OCI-LY7 (cell line): ENCODE measurements at regions not wholly inside any gene's neighbourhood (a gene's known extent, or its start where the extent isn't known, plus 50 kb on each side); places are given as distances from the start of the nearest gene placed in this dataset.

Experiments
- BruUV-seq: library from RNA; stranded (reverse); fragments of 400-500 nt; replicated peaks from 2 replicates; lab custom pipeline; 2021; lab: Mats Ljungman, UMichigan
- CTCF ChIA-PET: fragments of 300-600 bp; sonication (Branson Sonifier 250); formaldehyde crosslinking; loops from one replicate; lab custom pipeline; 2022; ENCODE audit warnings: antibody characterized with exemption; ENCODE audit not compliant: unreplicated experiment; lab: Charles Lee
- POLR2A ChIA-PET: fragments of 300-600 bp; sonication (Branson Sonifier 250); formaldehyde crosslinking; loops from one replicate; lab custom pipeline; 2022; ENCODE audit warnings: antibody characterized with exemption; lab: Charles Lee
- DNase-seq: peaks from one replicate; pipeline ENCODE4 v3.0.0-alpha.2; 2015; ENCODE audit warnings: low spot score
- H2AFZ ChIP-seq: fragments of 200-600 bp; sonication (generic), shearing (Covaris generic); 2 replicates; pipeline ENCODE4 v1.6.1; 2014; ENCODE audit warnings: mild to moderate bottlenecking, antibody characterized with exemption, low read length, moderate library complexity
- H3K27ac ChIP-seq: fragments of 200-600 bp; sonication (generic); 2 replicates; pipeline ENCODE4 v1.5.1; 2014; ENCODE audit warnings: mixed run types, low read depth, mild to moderate bottlenecking, moderate library complexity, low read length, inconsistent platforms; ENCODE audit not compliant: poor library complexity, severe bottlenecking
- H3K36me3 ChIP-seq: fragments of 200-600 bp; sonication (generic); 2 replicates; pipeline ENCODE4 v1.6.1; 2014; ENCODE audit warnings: mild to moderate bottlenecking, antibody characterized with exemption, low read length, moderate library complexity, mixed read lengths; ENCODE audit not compliant: insufficient read depth
- H3K4me1 ChIP-seq: fragments of 200-600 bp; sonication (generic); 2 replicates; pipeline ENCODE4 v1.5.1; 2014; ENCODE audit warnings: mild to moderate bottlenecking, low read length; ENCODE audit not compliant: insufficient read depth, poor library complexity, severe bottlenecking
- H3K4me2 ChIP-seq: fragments of 200-600 bp; sonication (generic); 2 replicates; pipeline ENCODE4 v1.6.1; 2014; ENCODE audit warnings: mild to moderate bottlenecking, low read length
- H3K4me3 ChIP-seq: fragments of 200-600 bp; sonication (generic); 2 replicates; pipeline ENCODE4 v1.5.1; 2014; ENCODE audit warnings: mild to moderate bottlenecking, low read depth, low read length; ENCODE audit not compliant: poor library complexity, severe bottlenecking
- H3K79me2 ChIP-seq: fragments of 200-600 bp; sonication (generic); 2 replicates; pipeline ENCODE4 v1.6.1; 2016; ENCODE audit warnings: low read depth, mild to moderate bottlenecking, low read length, moderate library complexity, mixed read lengths; ENCODE audit not compliant: insufficient read depth
- H3K9me2 ChIP-seq: fragments of 200-600 bp; sonication (generic); 2 replicates; pipeline ENCODE4 v1.6.1; 2016; ENCODE audit warnings: mild to moderate bottlenecking, low read length, mixed read lengths; ENCODE audit not compliant: insufficient read depth
- H3K9me3 ChIP-seq: fragments of 200-600 bp; sonication (generic); 2 replicates; pipeline ENCODE4 v1.6.1; 2014; ENCODE audit warnings: mild to moderate bottlenecking, mixed run types, low read length, mixed read lengths
- H4K20me1 ChIP-seq: fragments of 200-600 bp; sonication (generic); 2 replicates; pipeline ENCODE4 v1.6.1; 2014; ENCODE audit warnings: mild to moderate bottlenecking, antibody characterized with exemption, low read length, moderate library complexity, mixed read lengths; ENCODE audit not compliant: insufficient read depth
- EZH2phosphoT487 ChIP-seq: fragments of 200-600 bp; sonication (generic); IDR thresholded peaks from 2 replicates; pipeline ENCODE4 v1.6.1; 2018; ENCODE audit warnings: low read depth, borderline replicate concordance, mild to moderate bottlenecking, mixed run types, antibody characterized with exemption, low read length, moderate library complexity, mixed read lengths
- intact Hi-C: fragments of 100-400 bp; cut with micrococcal nuclease; formaldehyde crosslinking; loops from one replicate; pipeline ENCODE4 v1.10.0; 2022; ENCODE audit not compliant: unreplicated experiment
- TF ChIP-seq, protein P1 (sequence below): fragments of 200-600 bp; sonication (generic); conservative IDR thresholded peaks from 2 replicates; pipeline ENCODE4 v1.5.1; 2014; ENCODE audit warnings: mild to moderate bottlenecking, antibody characterized with exemption, low read length, moderate library complexity, mixed read lengths

DNA sequence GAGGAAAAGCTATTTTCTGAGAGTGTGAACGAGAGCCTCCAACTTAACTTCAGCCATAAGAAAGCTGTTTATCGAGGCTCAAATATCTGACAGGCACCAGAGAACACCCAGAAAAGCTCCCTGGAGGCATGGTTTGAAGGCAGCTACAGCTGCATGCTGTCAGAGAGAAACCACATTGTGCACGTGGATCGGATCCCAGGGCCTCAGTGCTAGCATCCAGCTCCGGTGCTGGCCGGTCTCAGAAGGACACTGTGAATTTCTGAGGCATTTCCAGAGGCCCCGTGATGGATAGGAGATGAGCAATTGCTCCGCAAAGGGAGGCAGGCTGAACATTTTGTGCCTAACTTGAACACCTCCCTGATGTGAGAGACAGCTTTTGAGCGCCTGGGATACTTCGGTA lies 315.7 kb downstream of the FGF9 start:
- no TSS peak for BruUV-seq
- H3K4me1 ChIP-seq, result no peaks in the 10 kb centered on the region
- intact Hi-C loops, result no loop called here

DNA sequence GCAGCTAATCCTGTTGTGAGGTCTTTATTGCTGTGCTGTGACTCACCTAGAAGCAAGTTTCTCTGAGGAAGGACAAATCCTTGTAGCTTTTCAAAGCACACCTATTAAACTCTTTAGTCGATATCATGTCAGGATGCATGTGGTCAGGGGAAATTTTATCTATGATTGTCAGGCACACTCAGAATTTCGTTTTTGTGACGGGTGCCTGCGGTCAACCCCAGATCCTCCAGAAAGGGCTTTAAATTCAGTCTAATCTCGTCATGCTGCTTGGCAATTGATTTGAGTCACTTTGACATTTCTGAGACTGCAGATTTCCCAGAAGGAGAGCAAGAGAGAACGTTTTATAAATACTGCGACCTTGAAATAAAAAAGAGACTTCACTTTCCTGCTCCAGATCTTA lies 316.9 kb downstream of the FGF9 start:
- H2AFZ ChIP-seq, result no peak overlapping the region
- intact Hi-C loops, result no loop called here
- CTCF ChIA-PET, result no interaction called here
- H3K36me3 ChIP-seq, result no peaks in the 10 kb centered on the region
- POLR2A ChIA-PET, result interaction anchor here (0.7 kb wide), 1 partner anchor 12 kb away, joined by 3 read pairs; no protein-coding TSS in a partner anchor
- H3K4me2 ChIP-seq, result no peak overlapping the region
- no peaks in the 10 kb centered on the region for H3K9me3 ChIP-seq
- no peak for DNase-seq
- BruUV-seq, result no TSS peak
- TF ChIP-seq, protein P1, sequence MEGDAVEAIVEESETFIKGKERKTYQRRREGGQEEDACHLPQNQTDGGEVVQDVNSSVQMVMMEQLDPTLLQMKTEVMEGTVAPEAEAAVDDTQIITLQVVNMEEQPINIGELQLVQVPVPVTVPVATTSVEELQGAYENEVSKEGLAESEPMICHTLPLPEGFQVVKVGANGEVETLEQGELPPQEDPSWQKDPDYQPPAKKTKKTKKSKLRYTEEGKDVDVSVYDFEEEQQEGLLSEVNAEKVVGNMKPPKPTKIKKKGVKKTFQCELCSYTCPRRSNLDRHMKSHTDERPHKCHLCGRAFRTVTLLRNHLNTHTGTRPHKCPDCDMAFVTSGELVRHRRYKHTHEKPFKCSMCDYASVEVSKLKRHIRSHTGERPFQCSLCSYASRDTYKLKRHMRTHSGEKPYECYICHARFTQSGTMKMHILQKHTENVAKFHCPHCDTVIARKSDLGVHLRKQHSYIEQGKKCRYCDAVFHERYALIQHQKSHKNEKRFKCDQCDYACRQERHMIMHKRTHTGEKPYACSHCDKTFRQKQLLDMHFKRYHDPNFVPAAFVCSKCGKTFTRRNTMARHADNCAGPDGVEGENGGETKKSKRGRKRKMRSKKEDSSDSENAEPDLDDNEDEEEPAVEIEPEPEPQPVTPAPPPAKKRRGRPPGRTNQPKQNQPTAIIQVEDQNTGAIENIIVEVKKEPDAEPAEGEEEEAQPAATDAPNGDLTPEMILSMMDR, result no peak
- TF ChIP-seq EZH2phosphoT487, result no peak
- H3K4me3 ChIP-seq, result no peak overlapping the region
- no peaks in the 10 kb centered on the region for H3K4me1 ChIP-seq
- no peaks in the 10 kb centered on the region for H4K20me1 ChIP-seq
- H3K9me2 ChIP-seq, result no peaks in the 10 kb centered on the region
- no peaks in the 10 kb centered on the region for H3K79me2 ChIP-seq
- H3K27ac ChIP-seq, result no peak overlapping the region

More for the DNA sequence above, 315.7 kb downstream of the FGF9 start:
- POLR2A ChIA-PET, result interaction anchor here (0.6 kb wide), 1 partner anchor 142 kb away, joined by 3 read pairs; no protein-coding TSS in a partner anchor
- no peaks in the 10 kb centered on the region for H3K79me2 ChIP-seq
- CTCF ChIA-PET, result no interaction called here
- no peak overlapping the region for H3K4me3 ChIP-seq
- DNase-seq, result no peak
- H2AFZ ChIP-seq, result no peak overlapping the region
- TF ChIP-seq EZH2phosphoT487, result no peak
- TF ChIP-seq, protein P1, result no peak
- no peak overlapping the region for H3K4me2 ChIP-seq
- H3K9me2 ChIP-seq, result no peaks in the 10 kb centered on the region
- no peaks in the 10 kb centered on the region for H3K9me3 ChIP-seq
- H3K36me3 ChIP-seq, result no peaks in the 10 kb centered on the region
- no peaks in the 10 kb centered on the region for H4K20me1 ChIP-seq
- H3K27ac ChIP-seq, result no peak overlapping the region

DNA sequence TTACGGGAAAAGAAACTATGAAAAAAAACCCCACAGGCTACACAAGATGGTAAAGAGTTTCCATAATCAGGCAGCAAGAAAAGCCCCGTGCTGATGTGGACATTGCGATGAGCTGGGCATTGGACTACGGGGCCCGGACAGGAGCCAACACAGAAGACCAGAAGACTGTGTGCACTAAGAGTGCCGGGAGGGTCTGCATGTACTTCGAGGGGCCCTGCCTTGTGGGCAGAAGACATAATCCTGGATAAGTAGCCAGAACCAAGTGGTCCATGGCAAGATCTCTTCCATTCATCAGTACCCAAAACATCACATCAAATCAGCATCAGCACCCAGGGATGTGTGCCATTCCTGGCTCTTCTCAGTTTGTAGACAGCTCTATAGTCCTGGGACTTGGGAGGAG lies 317.8 kb downstream of the FGF9 start:
- Histone ChIP-seq H4K20me1 (no peaks in the 10 kb centered on the region), H2AFZ (no peak overlapping the region), H3K27ac (no peak overlapping the region), H3K9me2 (no peaks in the 10 kb centered on the region), H3K4me1 (no peaks in the 10 kb centered on the region), H3K79me2 (no peaks in the 10 kb centered on the region), H3K36me3 (no peaks in the 10 kb centered on the region), H3K4me2 (no peak overlapping the region), H3K9me3 (no peaks in the 10 kb centered on the region), H3K4me3 (no peak overlapping the region)
- TF ChIP-seq, protein P1, result no peak
- TF ChIP-seq EZH2phosphoT487, result no peak
- intact Hi-C loops, result no loop called here
- BruUV-seq, result no TSS peak
- ChIA-PET POLR2A (no interaction called here), CTCF (no interaction called here)
- no peak for DNase-seq
